NOMO-1 treated with DMSO at 0.1 percent for 48 hours (cell line): ENCODE measurements at regions not wholly inside any gene's neighbourhood (a gene's known extent, or its start where the extent isn't known, plus 50 kb on each side); places are given as distances from the start of the nearest gene placed in this dataset.

Source experiments
- DNase-seq: peaks from one replicate; lab custom pipeline; 2025; ENCODE audit not compliant: unreplicated experiment; lab: John Stamatoyannopoulos, UW

DNA sequence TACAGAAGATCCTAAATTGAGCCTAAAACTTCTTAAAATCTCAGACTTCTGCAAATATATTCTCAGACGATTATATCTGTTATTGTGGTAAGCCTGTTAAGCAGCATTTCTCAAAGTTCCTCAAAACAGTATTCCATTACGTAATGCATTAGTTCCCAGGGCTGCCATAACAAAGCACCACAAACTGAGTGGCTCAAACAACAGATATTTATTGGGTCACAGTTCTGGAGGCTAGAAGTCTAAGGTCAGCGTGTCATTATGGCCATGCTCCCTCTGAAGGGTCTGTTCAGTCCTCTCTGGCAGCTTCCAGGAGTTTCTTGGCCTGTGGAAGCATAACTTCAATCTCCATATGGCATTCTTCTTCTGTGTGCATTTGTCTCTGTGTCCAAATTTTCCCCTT lies 103.5 kb upstream of the ST6GALNAC5 start:
- DNase-seq = peak; percentile 77

- no peak for DNase-seq
Measured at GRCh38 chr1:76764638-76765454, 102.4 kb upstream of the ST6GALNAC5 start.

DNA sequence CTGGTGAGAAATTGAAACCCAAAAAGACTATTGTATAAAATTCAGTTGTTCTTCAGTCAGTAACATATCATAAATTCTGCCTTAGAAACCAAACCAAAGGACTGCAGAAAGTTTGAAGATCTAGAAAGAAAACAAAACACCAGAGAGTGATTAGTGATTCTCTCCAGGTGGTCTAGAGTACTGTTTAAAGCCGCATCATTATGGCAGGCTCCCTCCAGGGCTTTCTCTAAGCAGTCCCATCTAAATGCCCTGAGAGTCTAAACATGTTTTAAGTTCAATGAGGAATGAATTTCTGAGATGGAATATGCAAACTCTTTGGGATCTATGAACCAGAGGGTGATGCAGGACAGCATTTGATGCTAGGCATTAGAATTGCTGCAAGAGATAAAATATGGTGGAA lies 100.9 kb upstream of the ST6GALNAC5 start:
- no peak for DNase-seq

- DNase-seq = no peak
Measured at GRCh38 chr1:76769911-76770310, 97.4 kb upstream of the ST6GALNAC5 start.

DNA sequence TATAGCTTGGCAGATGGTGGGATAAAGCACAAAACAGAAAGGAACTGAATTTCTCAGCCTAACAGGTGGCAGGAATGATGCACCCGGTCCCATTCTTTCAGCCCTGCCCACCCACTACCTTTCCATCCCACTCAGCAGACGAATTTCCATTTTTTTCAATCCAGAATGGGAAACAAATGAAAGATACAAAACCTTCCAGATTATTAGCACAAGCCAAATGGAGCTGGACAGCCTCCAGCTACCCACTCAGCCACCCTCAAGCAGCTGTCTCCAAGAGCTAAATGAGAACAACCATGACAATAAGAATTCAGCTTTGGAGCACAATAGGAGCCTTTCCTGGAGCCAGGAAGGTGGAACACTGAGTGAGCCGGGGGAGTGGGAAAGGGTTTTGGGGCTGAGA lies 96.3 kb upstream of the ST6GALNAC5 start:
- DNase-seq = no peak

- no peak for DNase-seq
Measured at GRCh38 chr1:76781447-76781846, 85.8 kb upstream of the ST6GALNAC5 start.

GRCh38 chr1:76782809-76783208 lies 84.5 kb upstream of the ST6GALNAC5 start:
- no peak for DNase-seq

DNA sequence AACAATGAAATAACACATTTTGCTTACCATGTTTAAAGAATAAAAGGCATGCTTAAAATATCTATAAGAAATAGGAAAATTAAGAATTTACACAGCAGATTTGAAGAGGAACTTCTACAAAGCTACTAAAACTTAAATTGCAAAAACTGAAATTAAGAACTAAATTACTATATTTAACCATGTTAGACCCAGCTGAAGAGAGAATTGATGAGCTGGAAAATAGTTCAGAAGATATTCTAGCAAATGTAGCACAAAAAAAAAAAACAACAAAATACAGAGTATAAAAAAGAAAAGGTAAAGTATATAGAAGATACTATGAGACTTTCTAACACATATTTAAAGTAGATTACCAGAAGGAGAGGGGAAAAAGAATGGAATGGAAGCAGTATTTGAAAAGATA lies 82.8 kb upstream of the ST6GALNAC5 start:
- no peak for DNase-seq

DNA sequence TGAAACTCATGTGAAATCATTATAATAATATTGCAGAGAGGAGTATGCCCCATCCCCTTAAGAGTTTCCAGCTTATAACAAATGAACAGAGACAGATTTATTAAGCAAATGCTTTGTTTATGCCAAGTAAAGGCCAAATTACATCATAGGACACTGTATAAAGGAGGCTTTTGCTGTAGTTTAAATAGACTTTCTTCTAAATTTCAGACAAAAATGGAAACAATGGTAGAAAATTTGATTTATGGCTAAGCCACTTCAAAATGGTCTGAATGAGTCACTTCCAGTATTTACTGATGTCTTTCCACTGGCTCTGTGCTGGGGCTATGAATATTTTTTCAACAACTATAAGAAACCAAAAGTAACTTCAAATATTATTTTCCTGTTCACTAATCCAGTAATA lies 81.1 kb upstream of the ST6GALNAC5 start:
- no peak for DNase-seq

GRCh38 chr1:76793594-76793993 lies 73.7 kb upstream of the ST6GALNAC5 start:
- no peak for DNase-seq

DNA sequence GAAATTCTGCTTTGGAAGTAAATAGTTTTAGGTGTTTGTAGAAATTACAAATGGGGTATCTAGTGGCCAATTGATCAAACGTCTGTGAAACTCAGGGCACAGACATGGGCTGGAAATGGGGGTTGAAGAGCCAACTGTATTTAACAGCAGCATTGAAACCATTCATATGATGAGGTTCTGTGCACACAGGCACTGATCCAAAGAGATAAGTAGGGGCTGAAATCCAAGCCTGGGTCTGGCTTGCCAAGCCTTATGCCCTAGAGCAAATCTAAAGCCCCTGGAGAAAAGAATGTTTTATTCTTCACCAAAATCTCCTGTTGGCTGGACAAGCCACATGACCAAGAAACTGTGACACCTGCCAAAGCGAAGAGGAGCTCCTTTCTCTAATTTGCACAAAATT lies 67.6 kb upstream of the ST6GALNAC5 start:
- no peak for DNase-seq

- no peak for DNase-seq
Measured at GRCh38 chr1:76802094-76802493, 65.2 kb upstream of the ST6GALNAC5 start.

- no peak for DNase-seq
Measured at GRCh38 chr1:76807543-76808260, 59.6 kb upstream of the ST6GALNAC5 start.
